NOMO-1 (cell line): ENCODE measurements at regions not wholly inside any gene's neighbourhood (a gene's known extent, or its start where the extent isn't known, plus 50 kb on each side); places are given as distances from the start of the nearest gene placed in this dataset.
"Not testable (repeated sequence)": the region's sequence is repeated elsewhere in the genome, so short reads cannot be mapped to it uniquely, and the experiment has no call there.

ENCODE experiments used
- DNase-seq, 2 experiments: peaks; one replicate each; lab custom pipeline; 2025; ENCODE audit not compliant: unreplicated experiment in 2 of 2; lab: John Stamatoyannopoulos, UW

DNA sequence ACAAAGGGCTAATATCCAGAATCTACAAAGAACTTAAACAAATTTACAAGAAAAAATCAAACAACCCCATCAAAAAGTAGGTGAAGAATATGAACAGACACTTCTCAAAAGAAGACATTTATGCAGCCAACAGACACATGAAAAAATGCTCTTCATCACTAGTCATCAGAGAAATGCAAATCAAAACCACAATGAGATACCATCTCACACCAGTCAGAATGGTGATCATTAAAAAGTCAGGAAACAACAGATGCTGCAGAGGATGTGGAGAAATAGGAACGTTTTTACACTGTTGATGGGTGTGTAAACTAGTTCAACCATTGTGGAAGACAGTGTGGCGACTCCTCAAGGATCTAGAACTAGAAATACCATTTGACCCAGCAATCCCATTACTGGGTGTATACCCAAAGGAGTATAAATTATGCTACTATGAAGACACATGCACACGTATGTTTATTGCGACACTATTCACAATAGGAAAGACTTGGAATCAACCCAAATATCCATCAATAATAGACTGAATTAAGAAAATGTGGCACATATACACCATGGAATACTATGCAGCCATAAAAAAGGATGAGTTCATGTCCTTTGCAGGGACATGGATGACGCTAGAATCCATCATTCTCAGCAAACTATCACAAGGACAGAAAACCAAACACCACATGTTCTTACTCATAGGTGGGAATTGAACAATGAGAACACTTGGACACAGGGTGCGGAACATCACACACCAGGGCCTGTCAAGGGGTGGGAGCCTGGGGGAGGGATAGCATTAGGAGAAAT lies 241.5 kb downstream of the KCNRG start:
- not testable (repeated sequence) for DNase-seq

DNA sequence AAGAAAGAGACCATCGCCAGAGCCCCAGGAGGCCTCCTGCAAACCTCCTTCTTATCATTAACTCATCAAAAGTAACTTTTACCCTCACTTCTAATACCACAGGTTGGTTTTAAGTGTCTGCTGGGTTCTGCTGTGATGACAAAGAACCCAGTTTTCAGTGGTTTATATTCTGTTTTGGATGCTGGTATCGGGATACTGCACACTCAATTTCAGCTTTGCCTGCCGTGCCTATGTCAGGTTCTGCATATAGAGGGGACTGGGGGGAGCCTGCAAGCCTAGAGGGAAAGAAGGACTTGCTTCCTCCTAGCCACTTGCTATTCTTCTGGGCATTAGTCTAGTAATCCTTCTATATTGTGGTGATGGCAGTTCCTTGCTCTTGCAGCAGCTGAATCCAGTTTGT lies 242.4 kb downstream of the KCNRG start:
- DNase-seq = no peak

DNA sequence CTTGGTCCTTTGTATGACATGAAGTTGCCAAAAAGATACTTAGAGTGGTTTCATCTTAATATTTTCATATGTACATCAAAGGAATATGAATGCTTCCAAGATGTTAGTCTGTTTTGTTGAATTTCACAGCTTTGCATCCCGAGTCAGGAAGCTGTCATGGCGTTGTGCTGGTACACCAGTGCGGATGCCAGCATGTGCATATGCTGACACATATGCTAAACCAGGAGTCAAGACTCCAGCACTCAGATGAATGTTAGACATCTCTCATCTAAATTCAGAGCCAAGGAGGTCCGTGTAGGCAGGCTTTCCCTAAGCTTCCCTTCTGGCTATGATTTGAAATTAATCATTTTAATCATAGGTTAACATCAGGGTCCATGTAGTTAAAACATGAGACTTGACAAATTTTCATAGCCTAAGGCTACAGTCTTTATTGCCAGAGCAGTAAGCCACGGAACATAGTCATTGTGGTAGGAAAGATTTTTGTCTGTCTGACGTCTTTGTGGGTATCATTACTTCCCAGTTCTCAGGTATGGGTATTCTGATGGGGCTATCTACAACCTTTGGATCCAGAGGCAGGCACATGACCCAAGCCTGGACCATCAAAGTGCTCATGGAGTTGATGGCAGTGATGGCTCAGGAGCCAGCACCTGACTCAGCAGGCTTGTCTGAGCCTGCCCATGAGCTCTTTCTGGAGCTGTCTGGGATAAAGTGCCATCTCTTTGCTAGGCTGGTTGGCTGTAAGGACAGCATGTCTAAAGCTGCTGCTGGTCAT lies 246.1 kb downstream of the KCNRG start:
- no peak for DNase-seq

DNA sequence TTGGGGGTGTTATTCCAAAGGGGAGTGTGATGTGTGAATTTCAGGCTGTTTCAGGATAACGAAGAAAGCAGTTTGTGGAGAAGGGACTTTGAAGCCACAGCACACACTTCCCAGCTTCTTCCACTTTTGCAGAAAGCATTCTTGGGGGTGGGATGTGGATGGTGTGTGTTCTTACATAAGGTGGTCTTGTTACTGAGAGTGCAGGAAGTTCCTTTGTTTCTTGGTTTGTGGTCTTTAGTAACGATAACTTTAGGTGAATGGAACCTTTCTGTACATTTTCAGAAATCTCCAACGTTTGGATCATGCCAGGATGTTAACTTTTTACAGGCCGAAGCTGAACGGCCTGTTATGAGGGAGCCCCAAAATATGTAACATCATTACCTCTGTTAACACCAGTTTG lies 251.8 kb downstream of the KCNRG start:
- no peak for DNase-seq

DNA sequence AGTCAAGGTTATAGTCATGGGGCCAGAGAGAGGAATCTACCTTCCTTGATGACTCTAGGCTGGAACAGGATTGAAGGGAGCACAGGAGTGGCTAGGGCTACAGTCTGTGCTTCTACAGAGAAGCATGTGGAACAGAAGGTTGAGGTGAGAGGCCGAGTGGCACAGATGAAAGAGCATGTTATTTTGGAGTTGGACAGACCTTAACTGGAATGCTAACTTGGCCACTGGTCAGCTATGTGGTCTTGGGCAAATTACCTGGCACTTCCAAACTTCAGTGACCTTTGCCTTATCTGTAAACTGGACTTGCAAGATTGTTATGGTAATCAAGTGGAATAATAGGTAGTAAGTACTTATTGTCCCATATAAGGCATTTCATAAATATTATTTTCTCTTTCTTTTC lies 252.7 kb downstream of the KCNRG start:
- no peak for DNase-seq

DNA sequence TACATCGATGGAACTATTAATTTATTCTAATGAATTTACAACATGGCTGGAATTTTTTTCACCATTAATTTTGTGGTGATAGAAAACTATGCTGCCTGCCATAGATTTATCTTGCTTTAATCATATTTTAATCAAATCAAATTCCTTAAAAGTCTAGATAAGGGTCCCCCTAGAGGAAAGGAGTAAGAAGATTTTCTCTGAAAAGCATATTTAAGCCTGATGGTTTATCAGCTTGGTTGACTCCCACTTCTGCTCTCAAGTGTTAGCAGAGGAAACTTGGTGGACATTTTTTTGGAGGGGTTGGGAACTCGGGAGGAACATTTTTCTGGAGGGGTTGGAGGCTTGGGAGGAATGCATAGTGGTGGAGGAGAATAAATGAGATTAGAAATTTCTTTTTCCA lies 253.3 kb downstream of the KCNRG start:
- no peak for DNase-seq

DNA sequence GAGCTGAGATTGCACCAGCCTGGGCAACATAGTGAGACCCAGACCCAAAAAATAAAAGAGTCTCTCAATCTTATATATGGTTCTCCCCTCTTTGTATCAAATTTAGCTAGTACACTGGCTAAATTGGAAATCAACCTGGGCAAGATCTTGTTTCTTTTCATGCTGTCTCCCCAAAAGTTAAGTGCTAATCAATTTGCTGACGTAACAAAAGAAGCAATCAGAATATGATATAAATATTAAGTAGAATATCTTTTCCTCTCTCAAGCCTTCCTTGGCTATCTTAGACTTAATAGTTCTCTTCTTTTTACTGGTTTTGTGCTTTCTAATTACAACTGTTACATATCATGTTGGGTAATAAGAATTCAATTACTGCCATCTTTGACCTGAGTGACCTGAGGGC lies 258.9 kb downstream of the KCNRG start:
- DNase-seq = no peak

DNA sequence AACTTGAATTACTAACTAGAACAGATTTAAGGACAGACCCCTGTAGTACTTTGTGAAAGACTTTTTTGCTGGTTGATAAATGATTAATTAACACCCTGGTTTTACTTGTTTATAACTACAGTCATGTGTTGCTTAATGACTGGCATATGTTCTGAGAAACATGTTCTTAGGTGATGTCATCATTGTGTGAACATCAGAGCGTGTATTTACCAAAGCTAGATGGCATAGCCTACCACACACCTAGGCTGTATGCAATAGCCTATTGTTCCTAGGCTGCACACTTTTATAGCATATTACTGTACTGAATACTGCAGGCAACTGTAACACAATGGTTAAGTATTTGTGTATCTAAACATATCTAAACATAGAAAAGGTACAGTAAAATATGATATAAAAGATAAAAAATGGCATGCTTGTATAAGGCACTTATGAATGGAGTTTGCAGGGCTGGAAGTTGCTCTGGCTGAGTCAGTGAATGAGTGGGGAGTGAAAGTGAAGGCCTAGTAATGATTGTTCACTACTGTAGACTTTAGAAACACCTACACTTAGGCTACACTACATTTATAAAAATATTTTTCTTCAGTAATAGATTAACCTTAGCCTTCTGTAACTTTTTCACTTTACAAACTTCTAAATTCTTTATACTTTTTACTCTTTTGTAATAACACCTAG lies 260.3 kb downstream of the KCNRG start:
- no peak for DNase-seq

DNA sequence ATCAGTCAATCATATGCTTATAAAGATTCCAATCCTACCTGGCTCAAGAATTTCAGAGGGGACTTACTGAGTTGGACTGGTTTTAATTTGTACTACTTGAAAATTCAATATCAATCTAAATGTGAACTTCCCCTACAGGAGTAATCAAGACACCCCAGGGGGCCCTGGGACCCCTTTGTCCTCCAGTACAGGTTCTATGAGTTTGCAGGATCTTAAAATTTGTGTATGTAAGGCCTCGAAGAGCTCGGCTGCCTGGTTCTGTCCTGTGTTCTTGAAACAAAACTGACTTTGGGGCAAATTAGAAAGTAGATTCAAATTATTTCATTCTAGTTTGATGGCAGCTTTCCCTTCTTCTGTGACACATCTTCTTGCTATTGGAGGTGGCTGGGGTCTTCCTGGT lies 261.3 kb downstream of the KCNRG start:
- DNase-seq = no peak

DNA sequence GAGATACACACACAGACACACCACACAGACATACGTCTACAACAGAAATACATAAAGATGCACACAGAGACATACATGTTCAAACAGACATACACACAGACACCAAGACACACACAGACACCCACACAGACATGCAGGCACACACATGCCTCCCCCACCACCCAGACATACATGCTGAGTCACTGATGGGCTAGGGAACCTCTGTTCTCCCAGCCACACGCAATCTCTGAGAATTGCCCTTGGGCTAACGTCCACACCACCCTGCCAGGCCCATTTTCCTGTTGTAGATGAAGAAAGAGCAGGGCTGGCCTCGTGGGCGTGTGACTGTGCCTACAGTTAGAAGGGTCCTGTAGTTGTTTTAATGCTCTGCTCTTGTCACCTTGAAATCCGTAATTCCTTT lies 261.9 kb downstream of the KCNRG start:
- DNase-seq = no peak

DNA sequence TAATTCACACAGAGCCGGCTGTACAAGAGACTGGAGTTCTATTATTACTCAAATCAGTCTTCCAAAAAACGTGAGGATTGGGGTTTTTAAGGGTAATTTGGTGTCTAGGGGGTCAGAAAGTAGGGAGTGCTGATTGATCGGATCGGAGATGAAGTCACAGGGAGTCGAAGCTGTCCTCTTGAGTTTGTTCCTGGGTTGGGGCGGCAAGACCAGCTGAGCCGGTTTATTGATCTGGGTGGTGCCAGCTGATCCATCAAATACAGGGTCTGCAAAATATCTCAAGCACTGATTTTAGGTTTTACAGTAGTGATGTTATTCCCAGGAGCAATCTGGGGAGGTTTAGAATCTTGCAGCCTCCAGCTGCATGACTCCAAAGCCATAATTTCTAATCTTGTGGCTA lies 262.7 kb downstream of the KCNRG start:
- no peak for DNase-seq

DNA sequence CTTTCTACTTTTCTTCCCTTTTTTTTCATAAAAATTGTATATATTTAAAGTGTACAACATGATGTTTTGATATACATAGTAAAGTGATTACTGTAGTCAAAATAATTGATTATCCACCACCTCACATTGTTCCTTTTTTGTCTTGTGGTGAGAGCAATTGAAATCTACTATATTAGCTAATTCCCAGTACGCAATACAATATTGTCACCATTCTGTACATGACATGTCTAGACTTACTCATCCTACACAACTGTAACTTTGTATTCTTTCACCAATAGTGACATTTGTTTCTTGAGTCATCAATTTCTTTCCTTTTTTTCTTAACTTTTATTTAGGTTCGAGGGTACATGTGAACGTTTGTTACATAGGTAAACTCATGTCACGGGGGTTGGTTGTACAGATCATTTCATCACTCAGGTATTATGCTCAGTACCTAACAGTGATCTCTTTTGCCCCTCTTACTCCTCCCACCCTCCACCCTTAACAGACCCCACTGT lies 265.2 kb downstream of the KCNRG start:
- DNase-seq = no peak

DNA sequence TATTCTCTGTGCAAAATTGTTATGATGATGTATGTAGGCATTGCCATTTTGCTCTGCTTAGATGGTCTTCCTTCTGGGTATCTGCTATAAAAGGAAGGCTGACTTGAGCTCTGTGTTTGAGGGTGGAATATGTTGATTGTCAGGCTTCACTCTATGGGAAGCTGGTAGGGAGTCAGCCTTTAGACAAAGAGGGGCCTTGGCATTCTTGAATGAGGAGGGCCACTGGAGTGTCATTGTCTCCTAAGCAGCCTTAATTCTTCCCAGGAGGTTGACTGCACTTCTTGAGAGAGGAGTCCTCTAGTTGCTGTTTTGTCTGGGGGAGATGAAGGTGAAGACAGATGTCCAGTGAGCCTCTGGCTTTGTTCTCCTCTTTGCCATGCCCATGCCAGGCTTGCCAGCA lies 266.8 kb downstream of the KCNRG start:
- no peak for DNase-seq

DNA sequence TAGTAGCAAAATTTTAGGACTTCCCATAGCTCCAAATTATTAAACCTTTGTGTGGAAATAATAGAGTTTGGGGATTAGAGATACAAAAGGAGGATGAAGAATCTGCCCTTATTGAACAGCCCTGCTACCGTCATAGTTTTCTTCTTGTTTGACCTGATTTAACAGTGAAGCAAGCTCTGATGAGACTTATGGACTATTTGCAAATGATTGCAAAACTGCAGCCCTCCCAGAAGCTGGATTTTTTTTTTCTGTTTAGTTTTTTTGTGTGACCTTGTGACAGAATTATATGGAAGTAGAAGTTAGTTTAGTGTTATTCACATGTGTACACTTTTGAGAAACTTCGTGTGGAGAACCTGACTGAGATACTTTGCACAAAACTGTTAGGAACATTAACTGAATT lies 267.8 kb downstream of the KCNRG start:
- DNase-seq = peak; percentile 24 to 38

DNA sequence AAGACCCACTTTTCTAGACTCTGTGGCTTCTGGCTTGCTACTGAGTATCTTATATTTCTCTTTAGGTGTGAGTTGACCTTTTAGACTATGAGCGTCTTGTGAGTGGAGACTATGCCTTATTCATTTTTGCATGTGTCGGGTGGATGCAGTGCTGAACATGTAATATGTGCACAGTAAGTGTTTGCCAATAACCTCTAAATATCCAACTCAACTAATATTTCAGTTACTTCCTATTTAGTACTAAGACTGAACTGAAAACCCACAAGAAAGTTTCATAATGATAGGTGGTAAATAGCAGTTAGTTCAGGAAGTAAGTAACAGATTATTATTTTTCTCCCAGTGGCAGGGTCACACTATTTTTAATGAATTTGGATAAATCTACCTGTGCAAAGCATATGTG lies 269.3 kb downstream of the KCNRG start:
- DNase-seq = peak; percentile 48 to 89

DNA sequence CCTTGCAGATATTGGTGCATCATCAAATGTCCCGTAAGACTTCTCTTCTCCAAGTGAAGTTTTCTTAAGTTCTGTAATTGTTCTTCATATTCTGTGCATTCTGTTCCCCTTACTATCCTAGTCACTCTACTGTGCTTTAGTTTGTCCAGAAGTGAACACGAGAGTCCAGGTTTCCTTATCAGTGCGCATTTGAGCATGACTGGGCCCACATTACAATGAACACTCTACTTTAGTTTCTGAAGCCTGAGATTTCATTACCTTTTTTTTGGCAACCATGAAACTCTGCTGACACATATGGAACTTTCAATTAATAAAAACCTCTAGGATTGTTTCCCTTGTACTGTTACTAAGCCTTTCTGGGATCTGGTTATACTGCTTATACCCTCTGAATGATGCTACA lies 270.0 kb downstream of the KCNRG start:
- DNase-seq = peak in 1 of 2 experiments; percentile 41

DNA sequence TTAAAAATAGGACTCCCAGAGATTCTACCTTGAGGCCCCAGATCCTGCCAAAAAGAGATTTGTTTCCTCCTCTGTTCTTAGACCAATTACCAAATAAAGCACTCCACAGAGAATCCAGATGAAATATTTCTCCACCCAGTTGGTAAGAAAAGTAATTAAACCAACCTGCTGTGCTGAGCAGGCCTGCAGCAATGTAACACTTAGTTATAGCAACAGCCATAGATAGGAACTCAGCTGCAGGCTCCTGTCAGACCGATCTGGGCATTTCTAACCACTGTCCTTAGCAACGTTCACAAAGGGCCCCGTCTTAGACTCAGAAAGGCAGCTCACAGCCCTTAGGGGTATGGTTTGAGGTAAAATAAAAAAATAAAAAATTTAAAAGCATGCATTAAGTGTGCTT lies 271.1 kb downstream of the KCNRG start:
- peak in 1 of 2 experiments; percentile 27 for DNase-seq

DNA sequence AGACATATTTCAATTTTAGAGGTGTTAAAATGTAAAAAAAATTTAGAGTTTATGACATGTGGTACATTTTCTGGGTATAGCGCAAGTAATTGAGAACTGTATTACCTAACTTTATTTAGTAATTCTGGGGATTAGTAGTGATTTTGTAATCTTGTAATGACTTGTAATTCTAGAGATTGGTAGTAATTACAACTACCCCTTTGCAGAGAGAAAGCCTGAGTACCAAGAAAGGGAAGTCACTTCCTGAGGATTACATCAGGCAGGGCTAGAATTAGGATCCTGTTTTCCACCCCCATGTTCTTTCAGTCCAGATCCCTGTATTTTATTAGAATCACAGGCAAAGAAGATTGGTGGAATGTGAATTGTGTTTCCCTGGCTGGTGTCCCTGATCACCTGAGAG lies 274.9 kb downstream of the KCNRG start:
- DNase-seq = peak; percentile 62 to 87

DNA sequence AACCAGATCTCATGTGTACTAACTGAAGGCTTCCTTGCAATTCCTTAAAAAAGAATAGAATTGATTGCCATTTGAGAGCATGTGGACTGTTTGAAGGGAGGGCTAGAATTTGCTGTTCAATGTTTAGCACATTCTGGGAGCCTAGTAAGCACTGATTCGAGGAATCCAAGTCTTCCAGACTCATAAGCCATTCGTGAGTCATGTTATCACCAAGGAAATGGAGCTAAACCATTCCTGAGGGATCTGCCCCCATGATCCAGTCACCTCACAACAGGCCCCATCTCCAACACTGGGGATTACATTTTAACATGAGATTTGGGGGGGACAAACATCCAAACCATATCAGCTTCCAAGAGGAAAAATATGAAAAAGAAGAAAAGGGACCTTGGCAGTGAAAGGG lies 276.4 kb downstream of the KCNRG start:
- DNase-seq = no peak

DNA sequence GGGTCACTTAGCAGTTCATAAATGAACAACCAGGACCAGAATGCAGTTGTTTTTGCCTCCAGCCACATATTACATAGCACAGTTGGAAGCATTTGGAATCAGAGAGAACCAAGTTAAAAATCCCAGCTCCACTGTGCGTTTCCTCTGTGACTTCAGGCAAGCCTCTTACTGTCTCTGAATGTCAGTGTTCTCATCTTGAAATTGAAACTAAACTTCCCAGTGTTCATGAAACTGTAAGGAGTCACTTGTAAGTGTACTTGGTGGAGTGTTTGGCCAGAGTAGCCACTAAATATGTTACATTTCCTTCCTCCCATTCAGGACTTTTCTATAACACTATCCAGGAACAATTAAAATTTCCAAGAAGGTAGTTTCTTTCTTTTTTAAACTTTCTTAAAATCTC lies 276.8 kb downstream of the KCNRG start:
- no peak for DNase-seq

DNA sequence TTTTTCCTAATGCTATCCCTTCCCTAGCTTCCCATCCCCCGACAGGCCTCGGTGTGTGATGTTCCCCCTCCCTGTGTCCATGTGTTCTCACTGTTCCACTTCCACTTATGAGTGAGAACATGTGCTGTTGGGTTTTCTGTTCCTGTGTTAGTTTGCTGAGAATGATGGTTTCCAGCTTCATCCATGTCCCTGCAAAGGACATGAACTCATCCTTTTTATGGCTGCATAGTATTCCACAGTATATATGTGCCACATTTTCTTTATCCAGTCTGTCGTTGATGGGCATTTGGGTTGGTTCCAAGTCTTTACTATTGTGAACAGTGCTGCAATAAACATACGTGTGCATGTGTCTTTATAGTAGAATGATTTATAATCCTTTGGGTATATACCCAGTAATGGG lies 279.2 kb downstream of the KCNRG start:
- DNase-seq = not testable (repeated sequence)
